GM12874 (cell line): ENCODE measurements at regions not wholly inside any gene's neighbourhood (a gene's known extent, or its start where the extent isn't known, plus 50 kb on each side); places are given as distances from the start of the nearest gene placed in this dataset.

Source experiments
- TF ChIP-seq, protein P1 (sequence below): IDR thresholded peaks from 2 replicates; pipeline ENCODE4 v1.5.1; 2011; ENCODE audit warnings: low read depth, mild to moderate bottlenecking, control low read depth, low read length, moderate library complexity; ENCODE audit not compliant: insufficient read depth

GRCh38 chr1:57572016-57572415 is 148.2 kb upstream of the DAB1 start:
- TF ChIP-seq, protein P1, sequence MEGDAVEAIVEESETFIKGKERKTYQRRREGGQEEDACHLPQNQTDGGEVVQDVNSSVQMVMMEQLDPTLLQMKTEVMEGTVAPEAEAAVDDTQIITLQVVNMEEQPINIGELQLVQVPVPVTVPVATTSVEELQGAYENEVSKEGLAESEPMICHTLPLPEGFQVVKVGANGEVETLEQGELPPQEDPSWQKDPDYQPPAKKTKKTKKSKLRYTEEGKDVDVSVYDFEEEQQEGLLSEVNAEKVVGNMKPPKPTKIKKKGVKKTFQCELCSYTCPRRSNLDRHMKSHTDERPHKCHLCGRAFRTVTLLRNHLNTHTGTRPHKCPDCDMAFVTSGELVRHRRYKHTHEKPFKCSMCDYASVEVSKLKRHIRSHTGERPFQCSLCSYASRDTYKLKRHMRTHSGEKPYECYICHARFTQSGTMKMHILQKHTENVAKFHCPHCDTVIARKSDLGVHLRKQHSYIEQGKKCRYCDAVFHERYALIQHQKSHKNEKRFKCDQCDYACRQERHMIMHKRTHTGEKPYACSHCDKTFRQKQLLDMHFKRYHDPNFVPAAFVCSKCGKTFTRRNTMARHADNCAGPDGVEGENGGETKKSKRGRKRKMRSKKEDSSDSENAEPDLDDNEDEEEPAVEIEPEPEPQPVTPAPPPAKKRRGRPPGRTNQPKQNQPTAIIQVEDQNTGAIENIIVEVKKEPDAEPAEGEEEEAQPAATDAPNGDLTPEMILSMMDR = no peak

- TF ChIP-seq, protein P1 = no peak
Observed at GRCh38 chr1:57553666-57554065, 129.8 kb upstream of the DAB1 start.

- TF ChIP-seq, protein P1 = no peak
Observed at GRCh38 chr1:57551476-57551875, 127.6 kb upstream of the DAB1 start.

GRCh38 chr1:57550092-57550491 is 126.2 kb upstream of the DAB1 start:
- TF ChIP-seq, protein P1 = no peak

- TF ChIP-seq, protein P1 = no peak
Observed at GRCh38 chr1:57549300-57549699, 125.4 kb upstream of the DAB1 start.

GRCh38 chr1:57546549-57547330 is 122.9 kb upstream of the DAB1 start:
- TF ChIP-seq, protein P1 = no peak

- TF ChIP-seq, protein P1 = no peak
Observed at GRCh38 chr1:57544345-57544744, 120.5 kb upstream of the DAB1 start.
